Fibroblast of villous mesenchyme (primary cell): ENCODE measurements at regions not wholly inside any gene's neighbourhood (a gene's known extent, or its start where the extent isn't known, plus 50 kb on each side); places are given as distances from the start of the nearest gene placed in this dataset.

Experiments
- DNase-seq: peaks from one replicate; pipeline ENCODE4 v3.0.0-alpha.2; 2010; ENCODE audit warnings: low read depth
- H3K4me3 ChIP-seq: 2 replicates; pipeline ENCODE4 v1.5.1; 2011; ENCODE audit warnings: low read depth, mild to moderate bottlenecking, low read length
- TF ChIP-seq, protein P1 (sequence below): IDR thresholded peaks from 2 replicates; pipeline ENCODE4 v1.5.1; 2012; ENCODE audit warnings: low read depth, mild to moderate bottlenecking, low read length; ENCODE audit not compliant: insufficient read depth

DNA sequence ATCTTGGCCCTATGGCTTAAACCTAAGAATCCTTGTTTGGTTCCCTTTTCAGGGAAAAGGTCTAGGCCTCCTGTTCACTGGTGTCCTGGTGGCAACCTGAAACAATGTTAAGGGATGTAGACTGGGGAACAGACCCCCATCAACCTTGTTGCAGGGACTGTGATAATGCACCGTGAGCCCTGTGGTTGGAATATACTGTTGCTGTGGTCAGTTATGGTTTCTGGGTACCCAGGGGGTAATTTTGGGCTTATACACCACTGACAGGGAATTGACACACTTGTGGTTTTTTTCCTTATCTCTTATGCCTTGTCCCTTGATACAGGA, 64.0 kb upstream of the WDR1 start:
- H3K4me3 ChIP-seq: no peak overlapping the region
- TF ChIP-seq, protein P1, sequence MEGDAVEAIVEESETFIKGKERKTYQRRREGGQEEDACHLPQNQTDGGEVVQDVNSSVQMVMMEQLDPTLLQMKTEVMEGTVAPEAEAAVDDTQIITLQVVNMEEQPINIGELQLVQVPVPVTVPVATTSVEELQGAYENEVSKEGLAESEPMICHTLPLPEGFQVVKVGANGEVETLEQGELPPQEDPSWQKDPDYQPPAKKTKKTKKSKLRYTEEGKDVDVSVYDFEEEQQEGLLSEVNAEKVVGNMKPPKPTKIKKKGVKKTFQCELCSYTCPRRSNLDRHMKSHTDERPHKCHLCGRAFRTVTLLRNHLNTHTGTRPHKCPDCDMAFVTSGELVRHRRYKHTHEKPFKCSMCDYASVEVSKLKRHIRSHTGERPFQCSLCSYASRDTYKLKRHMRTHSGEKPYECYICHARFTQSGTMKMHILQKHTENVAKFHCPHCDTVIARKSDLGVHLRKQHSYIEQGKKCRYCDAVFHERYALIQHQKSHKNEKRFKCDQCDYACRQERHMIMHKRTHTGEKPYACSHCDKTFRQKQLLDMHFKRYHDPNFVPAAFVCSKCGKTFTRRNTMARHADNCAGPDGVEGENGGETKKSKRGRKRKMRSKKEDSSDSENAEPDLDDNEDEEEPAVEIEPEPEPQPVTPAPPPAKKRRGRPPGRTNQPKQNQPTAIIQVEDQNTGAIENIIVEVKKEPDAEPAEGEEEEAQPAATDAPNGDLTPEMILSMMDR: no peak
- DNase-seq: no peak

DNA sequence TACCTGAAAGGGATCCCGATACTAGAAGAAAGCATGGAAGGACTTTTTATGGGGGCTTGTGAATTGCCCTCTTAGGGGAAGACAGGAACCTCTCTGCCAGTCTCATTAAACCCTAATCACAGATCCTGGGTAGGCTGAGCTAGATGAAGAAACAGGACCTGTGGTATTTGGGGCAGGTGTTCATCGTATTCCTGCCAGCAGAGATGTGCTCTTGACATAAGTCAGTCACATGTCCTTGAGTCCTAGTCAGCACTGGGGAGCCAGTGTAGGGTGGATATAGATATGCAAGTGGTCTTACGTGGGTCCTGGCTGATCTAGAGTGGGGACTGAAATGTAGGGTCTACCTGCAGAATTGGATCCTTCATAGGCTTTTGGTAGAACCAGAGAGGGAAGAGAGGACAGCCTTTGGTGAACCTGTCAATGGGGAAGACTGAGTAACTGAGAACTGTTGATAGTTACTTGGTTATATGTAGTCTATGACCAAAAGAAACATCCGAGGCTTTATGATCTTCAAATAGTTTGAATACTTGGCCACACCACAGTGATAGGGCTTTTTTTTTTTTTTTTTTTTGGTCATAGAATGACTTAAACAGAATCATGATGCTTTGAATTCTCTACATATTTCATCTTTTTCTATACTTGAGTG, 63.5 kb upstream of the WDR1 start:
- H3K4me3 ChIP-seq: no peak overlapping the region
- TF ChIP-seq, protein P1: no peak
- no peak for DNase-seq

DNA sequence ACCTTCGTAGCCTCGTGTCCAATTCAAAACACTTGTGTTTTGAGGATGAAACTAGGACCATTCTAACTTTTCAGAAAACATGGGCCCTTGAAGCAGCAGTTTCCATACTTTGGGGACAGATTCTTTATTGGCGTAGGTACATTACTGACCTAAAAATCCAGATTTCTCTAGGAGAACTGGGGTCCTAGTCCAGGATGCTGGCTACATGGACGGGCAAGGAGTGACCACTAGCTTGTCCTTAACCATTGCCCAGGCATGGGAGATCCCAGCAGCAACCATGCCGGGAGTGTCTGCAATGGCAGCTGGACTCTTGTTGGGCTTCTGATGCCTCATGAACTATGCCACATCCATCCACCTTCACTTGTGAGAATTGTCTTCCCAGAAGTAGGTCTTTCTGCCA, 62.2 kb upstream of the WDR1 start:
- TF ChIP-seq, protein P1: no peak
- H3K4me3 ChIP-seq: no peak overlapping the region
- DNase-seq: no peak

DNA sequence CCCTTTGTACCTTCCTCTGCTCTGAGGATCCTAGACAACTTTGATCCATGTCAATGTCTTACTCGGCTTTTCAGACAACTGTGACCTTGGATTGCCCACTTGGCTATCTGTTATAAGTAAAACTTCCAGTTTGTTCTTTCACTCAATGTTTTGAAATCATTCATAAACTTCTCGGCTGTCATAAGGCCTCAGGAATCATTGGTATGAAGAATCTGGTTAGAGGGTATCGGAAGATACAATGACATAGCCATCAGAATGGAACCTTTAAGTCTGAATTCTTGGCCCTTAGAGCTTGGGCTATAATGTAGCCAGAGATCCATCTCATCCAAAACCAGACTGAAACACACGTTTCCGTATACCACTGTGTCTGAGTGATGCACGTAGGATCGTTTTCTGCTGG, 59.0 kb upstream of the WDR1 start:
- DNase-seq: no peak
- H3K4me3 ChIP-seq: no peak overlapping the region
- TF ChIP-seq, protein P1: no peak

DNA sequence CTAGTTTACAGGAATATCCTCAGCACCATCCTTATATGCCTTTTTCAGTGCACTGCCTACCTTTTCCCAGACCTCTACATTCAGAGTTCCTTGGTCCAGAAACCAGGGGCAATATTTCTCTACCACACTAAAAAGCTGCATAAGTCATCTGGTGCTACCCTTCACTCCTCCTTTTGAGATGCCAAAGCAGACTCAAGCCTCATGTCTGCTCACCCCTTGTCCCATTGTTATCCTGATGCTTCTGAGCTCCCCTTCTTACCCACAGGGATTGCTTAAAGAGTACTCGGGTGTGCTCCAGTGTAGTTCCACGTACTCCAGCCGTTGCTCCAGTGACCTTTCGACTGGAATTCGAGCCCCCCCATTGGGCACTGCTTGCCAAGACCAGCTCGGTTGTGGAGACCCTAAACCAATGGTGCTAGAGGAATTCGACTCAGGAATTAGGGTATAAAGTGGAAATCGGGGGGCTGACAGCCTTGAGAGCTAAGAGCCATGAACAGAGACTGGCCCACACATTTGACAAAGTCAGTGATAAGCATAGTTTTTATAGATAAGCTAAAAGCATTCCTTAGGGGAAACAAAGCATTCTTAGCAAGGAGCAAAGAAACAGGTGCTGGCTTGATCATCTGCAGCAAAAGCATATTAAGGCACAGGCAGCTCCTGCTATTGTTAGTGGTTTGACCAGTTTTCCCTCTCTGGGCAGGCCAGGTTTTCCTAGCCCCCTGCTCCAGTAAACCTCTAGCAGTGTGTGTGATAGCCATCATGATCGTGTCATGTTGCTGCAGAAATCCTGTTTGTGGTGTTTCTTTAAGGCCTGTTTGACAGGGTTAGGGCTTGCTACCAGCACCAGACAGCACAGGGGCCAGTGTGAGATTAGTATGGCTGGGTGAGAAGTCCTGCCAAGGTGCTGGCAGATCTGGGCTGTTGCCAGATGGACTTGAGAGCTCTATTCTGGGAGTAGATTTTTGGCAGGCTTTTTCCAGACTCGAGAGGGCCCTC, 57.5 kb upstream of the WDR1 start:
- TF ChIP-seq, protein P1: no peak
- no peak for DNase-seq
- H3K4me3 ChIP-seq: no peak overlapping the region

DNA sequence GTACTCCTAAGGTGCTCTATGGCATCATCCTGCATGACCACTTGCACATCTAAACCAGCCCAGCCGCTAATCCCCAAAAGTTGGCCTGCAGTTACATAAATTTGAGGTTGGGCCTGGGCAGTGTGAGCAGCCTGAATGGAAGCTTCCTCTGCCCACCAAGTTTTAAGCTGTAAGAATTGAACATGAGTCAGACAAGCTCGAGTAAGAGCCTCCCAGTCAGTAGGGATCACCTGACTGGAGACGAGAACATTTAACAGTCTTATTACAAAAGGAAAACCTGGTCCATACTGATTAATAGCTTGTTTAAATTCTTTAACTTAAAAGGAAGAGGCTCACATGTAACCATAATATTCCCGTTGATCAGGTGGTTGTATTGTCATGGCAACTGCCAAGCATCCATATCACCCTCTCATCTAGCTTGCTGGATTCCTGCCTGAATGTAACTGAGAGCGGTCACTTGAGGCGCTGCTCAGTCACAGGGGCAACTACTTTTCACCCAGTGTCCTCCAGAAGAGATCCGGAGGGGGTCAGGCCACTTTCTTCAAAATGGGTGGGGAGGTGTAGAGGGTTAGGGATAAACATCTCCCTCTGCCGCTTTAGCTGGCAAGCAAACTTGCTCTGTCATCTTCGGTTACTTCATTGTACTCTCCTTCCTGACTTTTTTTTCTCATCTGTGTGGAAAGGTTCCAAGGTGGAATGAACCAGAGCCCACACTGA, 56.6 kb upstream of the WDR1 start:
- TF ChIP-seq, protein P1: no peak
- no peak for DNase-seq

More for the DNA sequence above, 56.6 kb upstream of the WDR1 start:
- H3K4me3 ChIP-seq: no peak overlapping the region
